GM12878 (cell line): ENCODE measurements at regions not wholly inside any gene's neighbourhood (a gene's known extent, or its start where the extent isn't known, plus 50 kb on each side); places are given as distances from the start of the nearest gene placed in this dataset.

Experiments used
- ATAC-seq: fragments of 200-7000 bp; cut with Tn5 transposase; 3 replicates; pipeline ENCODE4 v1.9.1; 2020; ENCODE audit warnings: mild to moderate bottlenecking, moderate library complexity
- BruUV-seq: library from RNA; stranded (reverse); fragments of 400-500 nt; replicated peaks from 2 replicates; lab custom pipeline; 2021; lab: Mats Ljungman, UMichigan
- CTCF ChIA-PET: fragments of 300-600 bp; sonication (Branson Sonifier 250); formaldehyde crosslinking; extraction: SDS; loops from one replicate; lab custom pipeline; 2021; ENCODE audit warnings: inconsistent platforms; lab: Yijun Ruan, JAX
- POLR2A ChIA-PET: fragments of 350-600 bp; formaldehyde crosslinking; extraction: SDS; loops from one replicate; lab custom pipeline; 2021; ENCODE audit warnings: inconsistent platforms; lab: Charles Lee
- RAD21 ChIA-PET: fragments of 300-600 bp; sonication (Branson Sonifier 250); formaldehyde crosslinking; loops from one replicate; lab custom pipeline; 2023; ENCODE audit warnings: antibody characterized with exemption; ENCODE audit not compliant: unreplicated experiment; lab: Charles Lee
- SMC1A ChIA-PET: fragments of 300-600 bp; sonication (Branson Sonifier 250); formaldehyde crosslinking; loops from one replicate; lab custom pipeline; 2023; ENCODE audit not compliant: unreplicated experiment, uncharacterized antibody; lab: Charles Lee
- DNase-seq: peaks from one replicate; pipeline ENCODE4 v3.0.0-alpha.2; 2011; ENCODE audit warnings: low read depth, low spot score
- FAIRE-seq: peaks from 3 replicates; lab custom pipeline; 2011; peaks lifted over from hg19 to GRCh38; lab: Jason Lieb, UNC
- H2AFZ ChIP-seq: 2 replicates; pipeline ENCODE4 v1.6.0; 2011; ENCODE audit warnings: low read depth, low read length, control low read depth; ENCODE audit not compliant: control insufficient read depth
- H3K27ac ChIP-seq: 2 replicates; pipeline ENCODE4 v1.5.1; 2011; ENCODE audit warnings: control low read depth; ENCODE audit not compliant: control insufficient read depth, insufficient read depth
- H3K27me3 ChIP-seq, 2 experiments: replicated peaks in 1 of 2; 2 replicates each; pipeline versions ENCODE4 v1.6.0 to v1.6.1; 2011; ENCODE audit warnings: low read length in 1 of 2; ENCODE audit not compliant: control insufficient read depth in 2 of 2, insufficient read depth in 2 of 2
- H3K36me3 ChIP-seq, 2 experiments: 2 replicates each; pipeline ENCODE4 v1.5.1; 2011; ENCODE audit warnings: low read length in 1 of 2; ENCODE audit not compliant: control insufficient read depth in 2 of 2, insufficient read depth in 2 of 2
- H3K4me1 ChIP-seq: 2 replicates; pipeline ENCODE4 v1.6.1; 2011; ENCODE audit warnings: mild to moderate bottlenecking, low read length, moderate library complexity, mixed read lengths; ENCODE audit not compliant: control insufficient read depth, insufficient read depth
- H3K4me2 ChIP-seq: 2 replicates; pipeline ENCODE4 v1.6.0; 2011; ENCODE audit warnings: control low read depth; ENCODE audit not compliant: control insufficient read depth, insufficient read depth
- H3K4me3 ChIP-seq: fragments of 200-600 bp; sonication (generic); 2 replicates; pipeline ENCODE4 v1.5.1; 2016
- H3K79me2 ChIP-seq: 2 replicates; pipeline ENCODE4 v1.6.0; 2011; ENCODE audit warnings: low read length; ENCODE audit not compliant: control insufficient read depth, insufficient read depth
- H3K9ac ChIP-seq: 2 replicates; pipeline ENCODE4 v1.8.0; 2011; ENCODE audit warnings: low read length, control low read depth, mixed read lengths; ENCODE audit not compliant: control insufficient read depth, insufficient read depth
- H3K9me3 ChIP-seq: replicated peaks from 3 replicates; pipeline ENCODE4 v1.5.1; 2011; ENCODE audit warnings: mild to moderate bottlenecking, low read length; ENCODE audit not compliant: control insufficient read depth, insufficient read depth
- H4K20me1 ChIP-seq: 2 replicates; pipeline ENCODE4 v1.6.0; 2011; ENCODE audit not compliant: control insufficient read depth, insufficient read depth
- BACH1 ChIP-seq: fragments of 450-650 bp; IDR thresholded peaks from 2 replicates; pipeline ENCODE4 v1.6.1; 2017; ENCODE audit warnings: mild to moderate bottlenecking, borderline replicate concordance
- CREB1 ChIP-seq: IDR thresholded peaks from 2 replicates; pipeline ENCODE4 v1.6.1; 2012; ENCODE audit warnings: low read depth, mild to moderate bottlenecking, inconsistent platforms
- GATAD2B ChIP-seq: fragments of 450-650 bp; conservative IDR thresholded peaks from 2 replicates; pipeline ENCODE4 v1.6.1; 2017; ENCODE audit warnings: low read depth, mild to moderate bottlenecking, moderate library complexity
- MTA2 ChIP-seq: fragments of 450-650 bp; IDR thresholded peaks from 2 replicates; pipeline ENCODE4 v1.6.1; 2016; ENCODE audit warnings: low read depth, mild to moderate bottlenecking, moderate library complexity
- NFYB ChIP-seq: IDR thresholded peaks from 2 replicates; pipeline ENCODE4 v1.6.1; 2011; ENCODE audit warnings: low read depth, mild to moderate bottlenecking, low read length, improper control_type of control experiment, moderate library complexity; ENCODE audit not compliant: insufficient read depth
- POLR2AphosphoS2 ChIP-seq: IDR thresholded peaks from 2 replicates; pipeline ENCODE4 v1.6.1; 2011; ENCODE audit warnings: low read depth, mild to moderate bottlenecking, low read length, improper control_type of control experiment, moderate library complexity
- POLR2AphosphoS5 ChIP-seq: IDR thresholded peaks from 2 replicates; pipeline ENCODE4 v1.6.1; 2011; ENCODE audit warnings: mild to moderate bottlenecking, low read length, inconsistent platforms
- SIX5 ChIP-seq: IDR thresholded peaks from 2 replicates; pipeline ENCODE4 v1.6.1; 2011; ENCODE audit warnings: mild to moderate bottlenecking, low read depth, low read length, moderate library complexity; ENCODE audit not compliant: severe bottlenecking
- SRF ChIP-seq, 2 experiments: IDR thresholded peaks; 2 replicates each; pipeline ENCODE4 v1.6.1; 2011; ENCODE audit warnings: low read depth in 2 of 2, low read length in 2 of 2, mild to moderate bottlenecking in 1 of 2, moderate library complexity in 1 of 2
- STAT1 ChIP-seq: fragments of 450-650 bp; conservative IDR thresholded peaks from 2 replicates; pipeline ENCODE4 v1.6.1; 2014; ENCODE audit warnings: antibody characterized with exemption, mild to moderate bottlenecking
- TAF1 ChIP-seq: IDR thresholded peaks from 2 replicates; pipeline ENCODE4 v1.6.1; 2011; ENCODE audit warnings: mild to moderate bottlenecking, low read depth, low read length, borderline replicate concordance
- TARDBP ChIP-seq: IDR thresholded peaks from 2 replicates; pipeline ENCODE4 v1.6.1; 2016; ENCODE audit warnings: borderline replicate concordance
- YBX1 ChIP-seq: fragments of 450-650 bp; IDR thresholded peaks from 2 replicates; pipeline ENCODE4 v1.6.1; 2016; ENCODE audit warnings: antibody characterized with exemption
- ZZZ3 ChIP-seq: IDR thresholded peaks from 2 replicates; pipeline ENCODE4 v1.6.1; 2011; ENCODE audit warnings: low read depth; ENCODE audit not compliant: control insufficient read depth, insufficient read length
- WGBS: methylation state at CpG from one replicate; pipeline ENCODE4 v1.1.6; 2016; ENCODE audit warnings: low lambda C conversion rate; ENCODE audit not compliant: insufficient replicate concordance, insufficient coverage; ENCODE audit errors: missing lambda C conversion rate; 5-methylcytosine and 5-hydroxymethylcytosine counted together
- in situ Hi-C: fragments of 300-500 bp; cut with MboI; formaldehyde crosslinking; loops from 9 replicates; pipeline ENCODE4 v1.14.3; 2018; ENCODE audit warnings: mixed read lengths
- intact Hi-C: fragments of 100-400 bp; cut with micrococcal nuclease; formaldehyde crosslinking; loops from one replicate; pipeline ENCODE4 v1.14.2; 2022; ENCODE audit not compliant: unreplicated experiment
- TF ChIP-seq, protein P1 (sequence below): IDR thresholded peaks from 2 replicates; pipeline ENCODE4 v1.6.1; 2012; ENCODE audit warnings: low read depth, low read length, improper control_type of control experiment
- TF ChIP-seq, protein P2 (sequence below): fragments of 450-650 bp; IDR thresholded peaks from 2 replicates; pipeline ENCODE4 v1.6.1; 2016; ENCODE audit warnings: mild to moderate bottlenecking, moderate library complexity, borderline replicate concordance

DNA sequence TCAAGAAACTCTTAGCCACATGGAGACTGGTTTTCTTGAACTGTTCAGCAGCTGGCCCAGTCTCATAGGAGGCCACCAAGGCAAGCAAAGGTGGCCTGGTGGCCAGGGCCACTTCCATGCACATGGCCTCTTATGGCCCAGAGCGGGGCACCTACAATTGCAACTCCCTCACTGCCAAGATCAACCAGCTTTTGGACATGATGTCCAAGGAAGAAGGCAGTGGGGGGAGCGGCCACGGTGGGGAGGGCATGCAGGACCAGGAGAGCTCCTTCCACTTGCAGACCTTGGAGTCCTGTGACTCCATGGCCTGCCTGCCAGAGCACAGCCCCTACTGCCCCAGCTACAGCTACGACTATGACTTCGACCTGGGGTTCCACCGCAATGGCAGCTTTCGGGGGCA lies 398.9 kb upstream of the PTPRD start:
- in situ Hi-C loops (no loop called here), intact Hi-C loops (no loop called here)
- Histone ChIP-seq H3K4me1 (no peaks in the 10 kb centered on the region), H3K27me3 (no peaks in the 10 kb centered on the region), H3K9me3 (no peaks in the 10 kb centered on the region), H3K79me2 (no peaks in the 10 kb centered on the region), H2AFZ (no peak overlapping the region), H3K4me3 (no peak overlapping the region), H3K36me3 (no peaks in the 10 kb centered on the region)
- ChIA-PET CTCF (no interaction called here), RAD21 (no interaction called here)
- FAIRE-seq: no peak
- DNase-seq: no peak
- no peak for ATAC-seq
- no TSS peak for BruUV-seq
- TF ChIP-seq, protein P1, sequence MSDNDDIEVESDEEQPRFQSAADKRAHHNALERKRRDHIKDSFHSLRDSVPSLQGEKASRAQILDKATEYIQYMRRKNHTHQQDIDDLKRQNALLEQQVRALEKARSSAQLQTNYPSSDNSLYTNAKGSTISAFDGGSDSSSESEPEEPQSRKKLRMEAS: no peak
- TF ChIP-seq SIX5 (no peak), POLR2AphosphoS5 (no peak), POLR2AphosphoS2 (no peak), ZZZ3 (no peak), SRF (IDR thresholded peaks at IDR 0.05; ENCODE audit: low read depth in 2 of 2, low read length in 2 of 2) (no peak), TAF1 (no peak), CREB1 (no peak), YBX1 (no peak)
- TF ChIP-seq, all 136 proteins: peak for 0
- ChIA-PET SMC1A (interaction anchor here (0.6 kb wide), 1 partner anchor 131 kb away, joined by 3 read pairs; no protein-coding TSS in a partner anchor), POLR2A (no interaction called here)
- 24% methylated on average over 7 of the region's 7 CpGs for WGBS
- Histone ChIP-seq H4K20me1 (no peaks in the 10 kb centered on the region), H3K4me2 (no peak overlapping the region), H3K9ac (no peak overlapping the region), H3K27ac (no peak overlapping the region)

GRCh38 chr9:11016081-11016480 lies 403.3 kb upstream of the PTPRD start:
- no peaks in the 10 kb centered on the region for H3K79me2 ChIP-seq
- no TSS peak for BruUV-seq
- FAIRE-seq: no peak
- no peak for ATAC-seq
- ChIA-PET POLR2A (no interaction called here), SMC1A (no interaction called here), RAD21 (no interaction called here), CTCF (no interaction called here)
- H3K27ac ChIP-seq: no peak overlapping the region
- in situ Hi-C loops (no loop called here), intact Hi-C loops (no loop called here)
- H3K36me3 ChIP-seq: no peaks in the 10 kb centered on the region
- WGBS: 45% methylated on average over 2 of the region's 2 CpGs
- H3K4me3 ChIP-seq: no peak overlapping the region
- H3K4me2 ChIP-seq: no peak overlapping the region
- no peaks in the 10 kb centered on the region for H4K20me1 ChIP-seq
- no peaks in the 10 kb centered on the region for H3K9me3 ChIP-seq
- no peaks in the 10 kb centered on the region for H3K27me3 ChIP-seq
- H3K4me1 ChIP-seq: no peaks in the 10 kb centered on the region
- no peak for DNase-seq
- H2AFZ ChIP-seq: no peak overlapping the region
- H3K9ac ChIP-seq: no peak overlapping the region
- no peak for TF ChIP-seq MTA2
- TF ChIP-seq TARDBP: no peak
- TF ChIP-seq, protein P2, sequence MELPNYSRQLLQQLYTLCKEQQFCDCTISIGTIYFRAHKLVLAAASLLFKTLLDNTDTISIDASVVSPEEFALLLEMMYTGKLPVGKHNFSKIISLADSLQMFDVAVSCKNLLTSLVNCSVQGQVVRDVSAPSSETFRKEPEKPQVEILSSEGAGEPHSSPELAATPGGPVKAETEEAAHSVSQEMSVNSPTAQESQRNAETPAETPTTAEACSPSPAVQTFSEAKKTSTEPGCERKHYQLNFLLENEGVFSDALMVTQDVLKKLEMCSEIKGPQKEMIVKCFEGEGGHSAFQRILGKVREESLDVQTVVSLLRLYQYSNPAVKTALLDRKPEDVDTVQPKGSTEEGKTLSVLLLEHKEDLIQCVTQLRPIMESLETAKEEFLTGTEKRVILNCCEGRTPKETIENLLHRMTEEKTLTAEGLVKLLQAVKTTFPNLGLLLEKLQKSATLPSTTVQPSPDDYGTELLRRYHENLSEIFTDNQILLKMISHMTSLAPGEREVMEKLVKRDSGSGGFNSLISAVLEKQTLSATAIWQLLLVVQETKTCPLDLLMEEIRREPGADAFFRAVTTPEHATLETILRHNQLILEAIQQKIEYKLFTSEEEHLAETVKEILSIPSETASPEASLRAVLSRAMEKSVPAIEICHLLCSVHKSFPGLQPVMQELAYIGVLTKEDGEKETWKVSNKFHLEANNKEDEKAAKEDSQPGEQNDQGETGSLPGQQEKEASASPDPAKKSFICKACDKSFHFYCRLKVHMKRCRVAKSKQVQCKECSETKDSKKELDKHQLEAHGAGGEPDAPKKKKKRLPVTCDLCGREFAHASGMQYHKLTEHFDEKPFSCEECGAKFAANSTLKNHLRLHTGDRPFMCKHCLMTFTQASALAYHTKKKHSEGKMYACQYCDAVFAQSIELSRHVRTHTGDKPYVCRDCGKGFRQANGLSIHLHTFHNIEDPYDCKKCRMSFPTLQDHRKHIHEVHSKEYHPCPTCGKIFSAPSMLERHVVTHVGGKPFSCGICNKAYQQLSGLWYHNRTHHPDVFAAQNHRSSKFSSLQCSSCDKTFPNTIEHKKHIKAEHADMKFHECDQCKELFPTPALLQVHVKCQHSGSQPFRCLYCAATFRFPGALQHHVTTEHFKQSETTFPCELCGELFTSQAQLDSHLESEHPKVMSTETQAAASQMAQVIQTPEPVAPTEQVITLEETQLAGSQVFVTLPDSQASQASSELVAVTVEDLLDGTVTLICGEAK: no peak
- no peak for TF ChIP-seq GATAD2B
- TF ChIP-seq NFYB: no peak
- TF ChIP-seq BACH1: no peak
- no peak for TF ChIP-seq STAT1
- no peak for TF ChIP-seq SRF (IDR thresholded peaks at IDR 0.05; ENCODE audit: low read depth in 2 of 2, low read length in 2 of 2)
